ENCODE measurements at regions not wholly inside any gene's neighbourhood (a gene's known extent, or its start where the extent isn't known, plus 50 kb on each side); places are given as distances from the start of the nearest gene placed in this dataset.

DNA sequence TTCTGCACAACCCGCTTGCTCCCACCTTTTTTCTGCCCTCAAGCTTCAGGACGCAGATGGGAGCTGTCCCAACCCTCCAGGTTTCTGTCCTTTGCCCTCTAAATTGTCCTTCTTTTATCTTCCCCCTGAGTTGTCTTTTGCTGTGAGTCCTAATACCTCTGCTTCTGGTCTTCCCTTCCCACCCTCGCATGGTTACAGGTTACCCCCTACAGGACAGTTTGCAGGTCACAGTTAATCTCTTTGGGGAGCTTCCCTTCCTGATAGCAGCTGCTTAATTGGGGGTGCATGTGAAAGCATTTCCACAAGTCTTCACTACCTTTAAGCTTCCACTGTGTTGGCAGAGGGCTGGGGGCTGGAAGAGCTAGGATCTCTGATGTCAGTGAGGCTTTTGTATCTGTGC is 121.5 kb upstream of the CXCL12 start:
- no peaks in the 10 kb centered on the region for H3K4me1 Mint-ChIP-seq
- peaks cover 0 to 8% (median 0%) of the 10 kb centered on the region in 3 donors for H3K9me3 ChIP-seq (ENCODE audit: control extremely low read depth in 1 of 3, control insufficient read depth in 2 of 3, insufficient read depth in 1 of 3, low read length in 2 of 3)
- no peak for DNase-seq
- no peaks in the 10 kb centered on the region for H3K4me1 ChIP-seq (ENCODE audit: control insufficient read depth in 2 of 2, insufficient read depth in 2 of 2, low read length in 2 of 2)
- H3K79me2 ChIP-seq (ENCODE audit: control insufficient read depth, insufficient read depth, low read length) = no peaks in the 10 kb centered on the region
- ChIA-PET POLR2A (no interaction called here), CTCF (no interaction called here)
- no peaks in the 10 kb centered on the region for H3K9me3 Mint-ChIP-seq (ENCODE audit: insufficient read depth)
- no peaks in the 10 kb centered on the region for H3K27me3 ChIP-seq (replicated peaks in 1 of 4; ENCODE audit: control extremely low read depth in 1 of 4, control insufficient read depth in 3 of 4, insufficient read depth in 4 of 4, low read length in 3 of 4)
- H4K20me1 ChIP-seq (ENCODE audit: control insufficient read depth, insufficient read depth, low read length, poor library complexity, severe bottlenecking) = no peaks in the 10 kb centered on the region
- no peak for ATAC-seq (ENCODE audit: low read depth)
- no peak overlapping the region for H3K9ac ChIP-seq (ENCODE audit: low read length)
- no peaks in the 10 kb centered on the region for H3K27me3 Mint-ChIP-seq
- TF ChIP-seq EZH2 (IDR thresholded peaks at IDR 0.05; ENCODE audit: borderline replicate concordance, insufficient read depth, low read depth, low read length, poor library complexity, severe bottlenecking) = no peak
- TF ChIP-seq, protein P1, sequence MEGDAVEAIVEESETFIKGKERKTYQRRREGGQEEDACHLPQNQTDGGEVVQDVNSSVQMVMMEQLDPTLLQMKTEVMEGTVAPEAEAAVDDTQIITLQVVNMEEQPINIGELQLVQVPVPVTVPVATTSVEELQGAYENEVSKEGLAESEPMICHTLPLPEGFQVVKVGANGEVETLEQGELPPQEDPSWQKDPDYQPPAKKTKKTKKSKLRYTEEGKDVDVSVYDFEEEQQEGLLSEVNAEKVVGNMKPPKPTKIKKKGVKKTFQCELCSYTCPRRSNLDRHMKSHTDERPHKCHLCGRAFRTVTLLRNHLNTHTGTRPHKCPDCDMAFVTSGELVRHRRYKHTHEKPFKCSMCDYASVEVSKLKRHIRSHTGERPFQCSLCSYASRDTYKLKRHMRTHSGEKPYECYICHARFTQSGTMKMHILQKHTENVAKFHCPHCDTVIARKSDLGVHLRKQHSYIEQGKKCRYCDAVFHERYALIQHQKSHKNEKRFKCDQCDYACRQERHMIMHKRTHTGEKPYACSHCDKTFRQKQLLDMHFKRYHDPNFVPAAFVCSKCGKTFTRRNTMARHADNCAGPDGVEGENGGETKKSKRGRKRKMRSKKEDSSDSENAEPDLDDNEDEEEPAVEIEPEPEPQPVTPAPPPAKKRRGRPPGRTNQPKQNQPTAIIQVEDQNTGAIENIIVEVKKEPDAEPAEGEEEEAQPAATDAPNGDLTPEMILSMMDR (IDR thresholded peaks at IDR 0.05) = no peak
- H3K4me3 Mint-ChIP-seq = no peak overlapping the region
- H3K4me3 ChIP-seq (ENCODE audit: control extremely low read depth in 1 of 5, extremely low read depth in 1 of 5, insufficient read depth in 1 of 5, low read depth in 2 of 5, low read length in 4 of 5) = no peak overlapping the region
- H3K27ac Mint-ChIP-seq = no peak overlapping the region
- WGBS (ENCODE audit: insufficient coverage) = 96% methylated on average over 2 of the region's 3 CpGs
- intact Hi-C loops (cut with micrococcal nuclease) = no loop called here
- H3K4me2 ChIP-seq (replicated peaks; ENCODE audit: low read depth, low read length, poor library complexity, severe bottlenecking) = no peak overlapping the region
- H3K36me3 ChIP-seq (replicated peaks in 1 of 2; ENCODE audit: control extremely low read depth in 1 of 2, control insufficient read depth in 1 of 2, extremely low read depth in 1 of 2, insufficient read depth in 2 of 2, low read length in 1 of 2) = no peaks in the 10 kb centered on the region
- H3K27ac ChIP-seq (ENCODE audit: low read length in 2 of 2) = no peak overlapping the region
- H2AFZ ChIP-seq (ENCODE audit: insufficient read depth, low read depth, low read length, poor library complexity, severe bottlenecking) = no peak overlapping the region

- H3K4me1 ChIP-seq (ENCODE audit: control insufficient read depth in 2 of 2, insufficient read depth in 2 of 2, low read length in 2 of 2) = no peaks in the 10 kb centered on the region
- TF ChIP-seq EZH2 (IDR thresholded peaks at IDR 0.05; ENCODE audit: borderline replicate concordance, insufficient read depth, low read depth, low read length, poor library complexity, severe bottlenecking) = no peak
- TF ChIP-seq, protein P1 (IDR thresholded peaks at IDR 0.05) = no peak
- H3K27me3 Mint-ChIP-seq = no peaks in the 10 kb centered on the region
- no peak overlapping the region for H2AFZ ChIP-seq (ENCODE audit: insufficient read depth, low read depth, low read length, poor library complexity, severe bottlenecking)
- CTCF ChIA-PET = no interaction called here
- no peak overlapping the region for H3K9ac ChIP-seq (ENCODE audit: low read length)
- H3K4me1 Mint-ChIP-seq = no peaks in the 10 kb centered on the region
- DNase-seq (no peak), ATAC-seq (ENCODE audit: low read depth) (no peak)
- no peak overlapping the region for H3K4me3 ChIP-seq (ENCODE audit: control extremely low read depth in 1 of 5, extremely low read depth in 1 of 5, insufficient read depth in 1 of 5, low read depth in 2 of 5, low read length in 4 of 5)
- H4K20me1 ChIP-seq (ENCODE audit: control insufficient read depth, insufficient read depth, low read length, poor library complexity, severe bottlenecking) = no peaks in the 10 kb centered on the region
- intact Hi-C loops (cut with micrococcal nuclease) = no loop called here
- peaks cover 0 to 8% (median 0%) of the 10 kb centered on the region in 3 donors for H3K9me3 ChIP-seq (ENCODE audit: control extremely low read depth in 1 of 3, control insufficient read depth in 2 of 3, insufficient read depth in 1 of 3, low read length in 2 of 3)
- H3K4me2 ChIP-seq (replicated peaks; ENCODE audit: low read depth, low read length, poor library complexity, severe bottlenecking) = no peak overlapping the region
- 100% methylated on average over 3 of the region's 6 CpGs for whole genome bisulfite sequencing (ENCODE audit: insufficient coverage)
- H3K9me3 Mint-ChIP-seq (ENCODE audit: insufficient read depth) = peaks cover 2% of the 10 kb centered on the region
- no peak overlapping the region for H3K27ac Mint-ChIP-seq
- POLR2A ChIA-PET = no interaction called here
- no peaks in the 10 kb centered on the region for H3K36me3 ChIP-seq (replicated peaks in 1 of 2; ENCODE audit: control extremely low read depth in 1 of 2, control insufficient read depth in 1 of 2, extremely low read depth in 1 of 2, insufficient read depth in 2 of 2, low read length in 1 of 2)
- no peaks in the 10 kb centered on the region for H3K27me3 ChIP-seq (replicated peaks in 1 of 4; ENCODE audit: control extremely low read depth in 1 of 4, control insufficient read depth in 3 of 4, insufficient read depth in 4 of 4, low read length in 3 of 4)
- no peaks in the 10 kb centered on the region for H3K79me2 ChIP-seq (ENCODE audit: control insufficient read depth, insufficient read depth, low read length)
- H3K4me3 Mint-ChIP-seq = no peak overlapping the region
- H3K27ac ChIP-seq (ENCODE audit: low read length in 2 of 2) = no peak overlapping the region
These were observed 125.7 kb upstream of the CXCL12 start for GRCh38 chr10:44510379-44511115.

Measured in B cell (primary cell).